HG03060 (cell line): ENCODE measurements at regions not wholly inside any gene's neighbourhood (a gene's known extent, or its start where the extent isn't known, plus 50 kb on each side); places are given as distances from the start of the nearest gene placed in this dataset.

Experiments
- ATAC-seq: cut with Tn5 transposase; IDR thresholded peaks from one replicate; pipeline ENCODE4 v1.9.1; 2021; ENCODE audit warnings: low read depth, moderate number of reproducible peaks; ENCODE audit not compliant: unreplicated experiment

DNA sequence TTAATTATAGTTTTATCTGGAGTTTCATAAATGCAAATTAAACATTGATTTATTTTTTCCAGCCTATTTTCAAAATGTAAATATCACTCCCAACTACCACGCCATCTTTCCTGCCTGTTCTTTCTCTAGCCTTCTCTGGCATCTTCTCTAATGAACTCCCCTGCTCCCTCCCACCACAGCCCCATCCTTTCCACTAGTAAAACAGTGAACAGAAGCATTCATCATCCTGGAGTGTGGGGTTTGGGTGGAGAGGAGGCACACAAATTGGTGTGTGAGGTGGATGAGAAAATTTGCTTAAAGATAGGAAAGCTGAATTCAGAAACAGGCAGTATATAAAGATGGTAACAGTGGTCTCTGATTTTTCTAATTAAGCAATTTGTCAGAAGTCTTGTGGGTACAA is 479.4 kb downstream of the ARL4A start:
- ATAC-seq: no peak

DNA sequence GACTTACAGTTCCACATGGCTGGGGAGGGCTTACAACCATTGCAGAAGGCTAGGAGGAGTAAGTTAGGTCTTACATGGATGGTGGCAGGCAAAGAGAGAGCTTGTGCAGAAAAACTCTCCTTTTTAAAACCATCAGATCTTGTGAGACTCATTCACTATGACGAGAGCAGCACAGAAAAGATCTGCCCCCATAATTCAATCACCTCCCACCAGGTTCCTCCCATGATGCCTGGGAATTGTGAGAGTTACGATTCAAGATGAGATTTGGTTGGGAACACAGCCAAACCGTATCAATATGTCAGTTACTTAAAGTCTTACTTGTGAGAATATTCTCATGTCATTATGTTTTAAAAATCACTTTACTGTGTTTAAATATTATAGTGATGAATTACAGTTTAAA is 481.9 kb downstream of the ARL4A start:
- ATAC-seq: no peak

DNA sequence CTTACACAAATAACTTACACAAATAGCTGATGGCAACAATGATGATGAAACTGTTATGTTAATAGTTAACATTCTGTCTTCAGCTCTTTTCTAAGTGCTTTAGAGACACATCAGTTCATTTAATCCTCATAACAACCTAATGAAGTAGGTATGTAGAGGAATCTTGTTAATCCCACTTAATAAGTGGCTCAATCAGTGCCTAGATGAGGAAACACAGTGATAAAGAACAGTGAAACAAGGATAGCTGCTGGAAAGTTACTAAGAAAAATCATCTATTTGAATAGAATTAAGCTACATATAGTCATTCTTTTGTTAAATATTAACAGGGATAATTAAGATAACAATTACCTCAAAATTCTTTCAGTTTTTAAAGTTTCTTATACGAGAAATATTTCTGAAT is 487.6 kb downstream of the ARL4A start:
- no peak for ATAC-seq

DNA sequence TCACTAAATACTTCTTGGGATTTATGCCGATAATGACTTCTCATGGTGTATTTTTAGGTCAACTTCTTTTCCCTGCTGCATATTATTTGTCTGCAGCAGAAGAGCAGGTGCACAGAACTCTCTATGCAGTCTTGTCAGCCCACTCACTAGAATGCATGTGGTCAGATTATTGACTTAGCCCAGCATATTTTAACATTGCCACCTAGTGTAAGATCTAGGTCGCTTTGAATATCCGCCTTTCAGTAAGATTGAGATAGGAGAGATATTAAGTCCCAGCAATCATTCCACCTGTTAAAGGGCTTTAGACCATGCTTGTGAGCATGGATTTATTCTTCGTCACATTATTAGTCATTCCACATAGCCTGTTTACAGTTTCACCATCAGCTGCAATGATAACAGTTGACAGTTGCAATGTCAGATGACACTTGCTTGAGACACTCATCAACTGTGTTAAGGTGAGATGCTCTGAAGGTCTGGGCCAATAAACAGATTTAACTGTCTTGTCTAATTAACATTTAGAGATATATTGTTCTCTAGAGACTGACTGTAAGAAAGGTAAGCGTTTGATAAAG is 491.7 kb downstream of the ARL4A start:
- no peak for ATAC-seq

DNA sequence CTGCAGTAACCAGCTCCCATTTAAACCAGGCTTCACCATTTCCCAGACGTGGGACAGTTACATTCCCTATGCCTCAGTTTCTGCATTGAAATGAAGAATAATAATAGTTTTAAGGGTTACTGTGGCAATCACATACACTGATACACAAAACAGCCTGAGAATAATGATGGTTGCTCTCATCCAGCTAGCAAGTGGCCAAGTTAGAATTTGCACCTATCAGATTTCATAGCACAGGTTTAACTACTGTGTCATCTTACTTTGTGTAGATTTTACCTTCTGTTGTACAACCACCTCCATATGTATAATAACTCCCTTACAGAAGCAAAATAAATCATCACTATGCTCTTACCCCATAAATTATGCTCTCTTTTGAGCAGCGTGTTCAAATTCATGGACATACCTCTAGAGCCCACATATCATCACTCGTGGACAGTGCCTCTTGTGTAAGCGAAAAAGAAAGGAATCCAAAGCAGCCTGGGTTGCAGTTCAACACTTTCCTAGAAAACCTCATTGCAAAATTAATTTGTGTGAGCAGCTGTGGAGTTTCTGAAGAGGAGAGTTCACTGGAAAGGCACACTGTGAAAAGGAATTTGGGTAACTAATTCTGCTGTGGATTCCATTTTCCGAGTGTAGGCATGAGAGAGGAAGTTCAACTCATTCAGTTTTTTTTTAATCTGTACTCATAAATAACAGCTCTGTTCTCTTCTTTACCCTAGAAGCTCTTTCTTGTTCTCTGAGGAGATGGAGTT is 492.5 kb downstream of the ARL4A start:
- no peak for ATAC-seq

DNA sequence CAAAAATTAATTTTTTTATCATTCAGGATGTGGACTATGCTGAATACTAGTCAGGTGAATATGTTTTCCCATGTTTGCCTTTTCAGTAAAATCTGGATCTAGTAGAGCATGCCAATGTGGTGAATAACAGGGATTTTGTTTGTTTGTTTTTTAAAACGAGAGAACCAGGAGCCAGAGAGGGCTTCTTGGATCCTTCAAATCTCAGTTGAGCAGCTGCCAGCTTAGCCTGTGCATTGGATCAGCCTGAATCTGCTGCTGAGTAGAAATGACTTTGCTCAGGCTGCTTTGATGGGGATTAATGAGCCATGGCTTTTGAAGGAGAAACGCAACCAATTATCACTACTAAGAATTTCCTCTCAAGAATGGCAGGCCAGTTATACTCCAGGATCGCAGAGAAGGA is 493.8 kb downstream of the ARL4A start:
- ATAC-seq: no peak

DNA sequence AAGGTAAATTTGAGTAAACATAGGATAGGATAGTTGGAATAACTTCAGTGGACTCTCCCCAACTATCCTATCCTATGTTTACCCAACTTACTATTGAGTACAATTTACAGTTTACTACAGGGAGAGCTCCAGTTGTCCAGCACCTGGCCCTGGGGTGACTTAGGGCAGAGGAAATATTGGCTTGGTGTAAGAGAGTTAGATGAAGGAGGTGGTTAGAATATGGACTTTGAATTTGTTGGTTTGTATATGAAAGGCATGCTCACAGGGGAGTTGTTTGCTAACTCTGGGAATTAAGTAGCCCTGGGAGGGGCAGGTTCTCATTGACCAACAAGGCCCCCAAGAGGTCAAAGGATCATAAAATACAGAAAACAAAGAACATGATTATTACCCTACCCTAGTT is 497.7 kb downstream of the ARL4A start:
- no peak for ATAC-seq

DNA sequence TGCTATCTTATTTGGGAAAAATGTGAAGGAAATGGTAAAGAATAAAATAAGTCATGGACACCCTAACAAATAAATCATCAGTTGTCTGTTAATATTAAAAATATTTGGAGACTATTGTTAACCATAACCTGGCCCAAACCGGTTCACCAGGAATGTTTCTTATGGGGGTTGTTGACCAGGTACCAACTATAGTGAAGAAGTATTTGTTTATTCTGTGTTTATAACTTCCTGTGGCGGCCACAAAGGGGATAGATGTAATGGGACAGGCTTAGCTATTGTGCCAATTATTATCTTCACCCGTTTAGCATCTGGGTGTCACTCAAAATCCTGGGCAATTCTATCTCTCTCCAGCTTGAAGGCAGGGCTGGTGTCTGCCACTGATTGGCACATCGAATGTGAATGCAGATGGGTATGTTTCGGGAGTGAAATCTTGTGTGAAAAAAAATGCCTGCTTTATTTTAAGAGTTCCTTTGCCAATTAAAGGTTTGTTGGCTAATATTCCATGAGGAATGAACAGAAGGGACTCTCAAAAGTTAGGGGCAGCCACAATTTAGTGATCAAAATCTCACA is 500.9 kb downstream of the ARL4A start:
- ATAC-seq: no peak

DNA sequence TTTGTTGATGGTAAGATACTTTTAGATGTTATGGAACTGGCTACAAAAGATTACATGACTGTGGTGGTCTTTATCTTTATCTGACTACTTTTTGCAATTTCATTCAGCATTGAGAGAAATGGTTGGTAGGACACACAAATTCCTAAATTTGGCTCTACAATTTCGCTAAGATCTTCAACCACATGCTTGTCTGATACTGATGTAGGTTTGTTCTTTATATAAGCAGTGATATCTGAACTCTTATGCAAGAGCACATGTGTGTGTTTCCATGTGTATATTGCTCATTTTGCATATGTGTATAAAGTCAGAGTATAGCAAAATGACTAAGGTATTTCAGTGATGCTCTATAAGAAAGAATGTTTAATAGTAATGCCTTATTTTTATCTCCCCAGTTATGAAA is 501.5 kb downstream of the ARL4A start:
- no peak for ATAC-seq

DNA sequence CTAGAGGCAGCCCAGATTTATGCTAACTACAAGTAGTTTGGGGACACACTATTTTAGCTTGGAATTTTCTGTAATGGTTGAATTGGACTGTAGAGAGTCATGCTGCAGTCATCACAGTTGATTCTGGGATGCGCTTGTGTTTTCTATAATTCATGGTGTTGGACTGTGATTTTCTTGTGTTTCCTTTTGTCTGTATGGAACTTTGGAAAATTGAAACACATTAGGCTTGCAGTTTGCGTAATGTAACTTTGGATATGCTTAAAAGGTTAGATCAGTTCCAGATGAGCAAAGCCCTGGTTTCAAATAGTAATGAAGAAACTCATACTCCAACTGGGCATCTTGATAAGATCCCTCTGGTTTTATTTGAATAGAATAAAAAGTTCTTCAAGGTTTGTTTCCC is 502.2 kb downstream of the ARL4A start:
- ATAC-seq: no peak

DNA sequence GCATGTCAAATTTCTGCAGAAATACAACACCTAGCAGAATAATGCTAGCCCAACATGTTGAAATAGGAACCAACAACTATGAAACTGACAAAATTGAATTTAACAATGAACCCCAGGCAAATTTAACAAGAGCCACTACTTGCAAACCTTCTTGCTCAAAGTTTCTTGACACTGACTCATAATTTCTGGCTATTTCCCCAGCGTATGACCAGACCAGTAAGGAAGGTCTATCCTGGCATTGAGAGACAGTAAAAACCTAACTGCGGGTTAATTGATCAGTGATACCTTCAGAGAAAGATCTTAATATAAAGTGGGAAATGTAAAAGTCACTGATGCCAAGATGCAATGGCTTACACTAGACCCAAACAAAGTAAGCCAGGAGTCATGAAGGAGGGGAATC is 510.1 kb downstream of the ARL4A start:
- no peak for ATAC-seq

DNA sequence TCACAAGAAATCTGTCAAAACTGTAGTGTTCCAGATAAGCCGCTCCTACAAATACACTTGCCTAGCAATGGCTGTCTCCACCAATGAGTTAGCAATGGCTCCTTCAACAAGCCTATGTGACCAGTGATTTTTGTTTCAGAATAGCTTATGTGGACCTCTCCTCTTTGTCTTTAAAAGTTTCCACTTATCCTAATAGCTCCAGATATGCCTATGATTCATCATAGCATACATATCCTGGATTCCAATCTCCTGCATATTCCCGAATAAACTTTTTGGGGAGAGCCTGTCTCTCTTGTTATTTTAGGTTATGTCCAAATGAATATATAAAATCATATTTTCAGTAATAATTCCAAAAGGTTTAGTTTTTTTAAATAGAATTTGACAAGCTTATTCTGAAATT is 510.6 kb downstream of the ARL4A start:
- no peak for ATAC-seq

DNA sequence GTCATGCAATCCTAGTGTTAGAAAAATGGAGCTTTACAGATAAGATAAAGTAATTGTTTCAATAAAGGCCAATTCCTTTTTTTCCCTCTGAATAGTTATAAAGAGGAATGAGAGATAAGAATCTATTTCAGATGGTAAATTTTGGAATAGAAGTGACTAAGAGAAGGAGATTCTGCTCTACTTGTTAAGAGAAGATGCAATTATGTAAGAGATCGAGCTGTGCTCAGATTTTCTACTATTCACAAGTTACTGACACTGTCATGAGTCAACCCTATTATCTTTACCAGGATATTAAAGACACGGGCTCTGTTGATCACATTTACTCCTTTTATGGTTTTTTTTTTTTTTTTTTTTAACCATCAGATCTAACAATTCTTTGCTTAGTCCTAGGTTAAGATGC is 511.3 kb downstream of the ARL4A start:
- no peak for ATAC-seq

DNA sequence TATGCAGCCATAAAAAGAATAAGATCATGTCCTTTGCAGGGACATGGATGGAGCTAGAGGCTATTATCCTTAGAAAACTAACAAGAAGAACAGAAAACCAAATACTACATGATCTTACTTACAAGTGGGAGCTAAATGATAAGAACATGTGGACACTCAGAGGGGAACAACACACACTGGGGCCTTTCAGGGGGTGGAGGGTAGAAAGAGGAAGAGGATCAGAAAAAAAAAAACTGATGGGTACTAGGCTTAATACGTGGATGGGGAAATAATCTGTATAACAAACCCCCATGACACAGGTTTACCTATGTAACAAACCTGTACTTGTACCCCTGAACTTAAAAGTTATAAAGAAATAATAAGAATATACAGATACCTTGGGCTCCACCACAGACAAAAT is 514.2 kb downstream of the ARL4A start:
- ATAC-seq: no peak

DNA sequence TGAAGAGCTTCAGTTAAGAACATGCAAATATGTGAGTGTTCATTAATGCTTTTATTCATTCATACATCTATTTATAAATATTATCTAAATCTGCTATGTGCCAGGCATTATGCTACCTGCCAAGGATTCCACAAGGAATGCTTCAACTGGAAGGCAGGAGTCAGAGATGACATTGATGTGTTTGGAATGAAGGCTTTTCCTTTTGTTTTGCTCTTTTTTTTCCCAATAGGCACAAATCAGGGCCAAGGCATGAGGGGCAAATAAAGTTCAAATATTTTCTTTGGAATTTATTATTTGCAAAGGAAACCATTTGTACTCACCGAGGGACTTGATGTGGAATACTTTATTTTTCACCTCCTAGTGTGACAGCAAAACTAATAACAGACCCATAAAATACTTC is 530.3 kb downstream of the ARL4A start:
- ATAC-seq: no peak

DNA sequence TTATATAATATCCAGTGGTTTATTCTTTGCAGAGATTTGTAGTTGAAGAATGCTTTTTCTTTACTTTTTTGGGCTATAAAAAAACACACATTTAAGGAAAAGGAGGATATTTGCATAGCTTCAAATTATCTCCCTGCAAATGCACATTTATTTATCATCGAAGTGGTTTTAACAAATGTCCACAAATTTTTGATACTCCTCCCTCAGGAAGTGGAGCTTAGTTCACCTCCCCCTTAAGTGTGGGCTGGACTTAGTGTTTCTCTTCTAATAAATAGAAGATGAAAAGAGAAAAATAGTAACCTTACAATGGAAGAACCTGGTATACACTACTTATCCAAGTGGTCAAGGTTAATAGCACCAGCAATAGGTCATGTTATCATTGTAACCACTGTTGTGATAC is 537.6 kb downstream of the ARL4A start:
- no peak for ATAC-seq

DNA sequence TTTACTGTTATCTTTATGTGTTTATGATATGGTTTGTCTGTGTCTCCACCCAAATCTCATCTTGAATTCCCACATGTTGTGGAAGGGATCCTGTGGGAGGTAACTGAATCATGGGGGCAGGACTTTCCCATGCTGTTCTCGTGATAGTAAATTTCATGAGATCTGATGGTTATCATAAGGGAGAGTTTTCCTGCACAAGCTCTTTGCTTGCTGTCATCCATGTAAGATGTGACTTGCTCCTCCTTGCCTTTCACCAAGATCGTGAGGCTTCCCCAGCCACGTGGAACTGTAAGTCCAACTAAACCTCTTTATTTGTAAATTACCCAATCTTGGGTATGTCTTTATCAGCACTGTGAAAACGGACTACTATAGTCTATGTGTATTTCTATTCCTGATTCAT is 539.0 kb downstream of the ARL4A start:
- no peak for ATAC-seq

DNA sequence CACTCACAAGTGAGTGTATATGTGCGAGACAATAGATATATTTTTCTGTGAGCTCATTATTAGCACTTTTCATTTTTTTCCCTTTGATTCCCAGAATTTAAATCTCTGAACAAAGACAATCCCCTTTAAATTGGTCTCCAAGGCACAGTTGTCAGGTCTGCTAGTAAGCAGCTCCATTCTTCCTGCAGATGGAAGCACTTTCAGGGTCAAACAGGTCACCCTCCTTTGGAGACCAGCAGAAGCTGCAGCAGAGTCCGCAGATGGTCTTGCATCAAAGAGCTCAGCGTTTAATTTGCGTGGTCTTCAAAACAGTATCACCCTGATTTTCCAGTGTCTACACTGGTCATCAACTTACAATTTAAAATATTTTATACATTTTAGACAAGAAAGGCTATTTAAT is 543.8 kb downstream of the ARL4A start:
- ATAC-seq: no peak

DNA sequence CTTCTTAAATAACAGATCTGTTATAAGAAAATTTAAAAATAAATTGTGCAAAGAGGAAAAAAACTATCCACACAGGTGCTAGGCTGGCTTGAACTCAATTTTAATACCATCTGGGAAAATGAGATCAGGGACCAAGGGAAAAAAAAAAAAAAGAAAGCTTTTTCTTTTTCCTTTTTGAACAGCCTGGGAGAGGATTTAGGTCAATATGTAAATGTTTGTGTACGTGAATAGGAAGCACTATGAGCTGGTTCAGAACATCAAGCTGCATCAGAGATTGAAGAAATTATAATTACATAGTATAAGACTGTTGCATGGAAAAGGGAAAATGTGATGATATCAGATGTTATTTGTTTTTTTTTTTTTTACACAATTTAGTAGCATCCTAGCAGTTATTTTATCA is 548.0 kb downstream of the ARL4A start:
- no peak for ATAC-seq

DNA sequence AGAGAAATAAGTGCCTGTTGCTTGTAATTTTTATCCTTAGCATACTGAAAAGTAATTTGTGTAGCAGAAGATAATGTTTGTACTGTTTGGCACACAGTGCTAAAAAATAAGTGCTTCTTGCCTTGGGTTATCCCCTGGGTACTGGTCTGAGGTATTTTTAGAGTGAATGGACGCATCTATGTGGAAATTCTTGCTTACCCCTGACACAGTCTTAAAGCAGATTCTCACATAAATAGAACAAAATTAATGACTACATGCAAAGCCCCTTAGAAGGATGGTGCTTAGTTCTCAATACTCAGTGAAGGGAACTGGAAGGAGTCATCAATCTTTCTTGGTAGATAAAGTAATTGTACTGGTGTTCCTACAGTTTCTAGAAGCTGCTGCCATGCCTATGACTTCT is 548.6 kb downstream of the ARL4A start:
- no peak for ATAC-seq

DNA sequence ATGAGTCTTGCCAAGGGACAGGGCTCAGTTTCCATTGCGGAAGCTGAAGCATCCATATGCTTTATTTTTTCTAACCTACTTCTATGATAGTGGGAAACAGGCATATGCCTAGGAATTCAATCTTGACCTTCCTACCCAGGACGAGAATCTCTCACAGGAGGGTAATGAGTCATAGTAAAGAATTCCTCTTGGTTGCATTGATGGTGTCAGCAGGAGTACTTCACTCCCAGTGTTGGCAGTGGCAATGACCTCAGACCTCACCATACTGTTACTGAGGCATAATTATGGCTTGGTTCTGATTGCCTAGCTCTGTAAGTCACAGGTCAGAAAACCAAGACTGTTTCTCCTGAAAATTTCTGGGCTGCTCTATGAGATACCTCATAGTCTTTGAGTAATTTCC is 552.9 kb downstream of the ARL4A start:
- no peak for ATAC-seq

DNA sequence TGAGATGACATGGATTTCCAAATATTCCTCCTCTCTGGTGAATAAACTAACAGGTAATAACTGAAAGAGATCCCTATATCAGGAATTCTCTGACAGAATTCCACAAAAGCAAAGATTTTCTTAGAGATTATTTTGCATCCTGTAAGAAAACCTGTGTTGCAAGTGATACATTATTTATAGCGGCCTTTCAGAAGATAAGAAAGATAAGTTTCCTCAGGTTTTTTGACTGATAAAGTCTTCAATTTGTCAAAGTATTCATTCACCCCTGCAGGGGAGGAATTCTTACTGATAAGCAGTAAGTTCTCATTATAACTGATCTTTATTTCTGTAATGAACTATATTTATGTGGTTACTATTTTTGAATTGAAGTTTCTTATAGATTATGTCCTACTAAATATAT is 554.0 kb downstream of the ARL4A start:
- ATAC-seq: no peak
